Ovary (tissue), 3 donors: ENCODE measurements at regions not wholly inside any gene's neighbourhood (a gene's known extent, or its start where the extent isn't known, plus 50 kb on each side); places are given as distances from the start of the nearest gene placed in this dataset.

Experiments used
- EP300 ChIP-seq: sonication (generic); formaldehyde crosslinking; IDR thresholded peaks from one replicate; pipeline ENCODE4 v1.6.1; 2017; ENCODE audit warnings: antibody characterized with exemption
- POLR2A ChIP-seq: fragments of 450-650 bp; IDR thresholded peaks from one replicate; pipeline ENCODE4 v1.6.1; 2017; ENCODE audit warnings: antibody characterized with exemption, mild to moderate bottlenecking, moderate library complexity
- TF ChIP-seq, protein P1 (sequence below), 3 donors: fragments of 450-650 bp in 2 of 3; fragments of 200-600 bp in 1 of 3; IDR thresholded peaks; one replicate each; pipeline versions ENCODE4 v1.5.1 to v1.8.0; 2016 to 2022; ENCODE audit warnings: antibody characterized with exemption in 3 of 3, mild to moderate bottlenecking in 1 of 3
- donor health status: DM: no; HTN: no; CAD: no.

DNA sequence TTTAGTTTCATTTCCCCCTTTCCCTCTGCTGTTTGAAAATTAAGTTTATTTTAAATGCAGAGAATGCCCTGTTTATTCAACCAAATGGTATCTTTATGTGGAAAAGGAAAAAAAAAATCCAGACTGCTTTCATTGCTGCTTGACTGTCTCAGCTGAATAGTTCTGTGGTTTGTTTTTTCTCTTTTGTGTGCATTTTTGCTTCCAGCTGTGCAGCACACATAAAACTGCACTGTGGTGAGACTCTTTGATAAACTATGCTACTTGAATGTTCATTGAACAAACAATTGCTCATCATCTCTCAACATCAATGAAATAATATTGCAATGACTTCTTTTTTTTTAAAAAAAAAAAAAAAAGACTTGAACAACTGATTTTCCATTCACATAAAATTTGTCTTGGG is 78.6 kb upstream of the GLI3 start:
- TF ChIP-seq, protein P1, sequence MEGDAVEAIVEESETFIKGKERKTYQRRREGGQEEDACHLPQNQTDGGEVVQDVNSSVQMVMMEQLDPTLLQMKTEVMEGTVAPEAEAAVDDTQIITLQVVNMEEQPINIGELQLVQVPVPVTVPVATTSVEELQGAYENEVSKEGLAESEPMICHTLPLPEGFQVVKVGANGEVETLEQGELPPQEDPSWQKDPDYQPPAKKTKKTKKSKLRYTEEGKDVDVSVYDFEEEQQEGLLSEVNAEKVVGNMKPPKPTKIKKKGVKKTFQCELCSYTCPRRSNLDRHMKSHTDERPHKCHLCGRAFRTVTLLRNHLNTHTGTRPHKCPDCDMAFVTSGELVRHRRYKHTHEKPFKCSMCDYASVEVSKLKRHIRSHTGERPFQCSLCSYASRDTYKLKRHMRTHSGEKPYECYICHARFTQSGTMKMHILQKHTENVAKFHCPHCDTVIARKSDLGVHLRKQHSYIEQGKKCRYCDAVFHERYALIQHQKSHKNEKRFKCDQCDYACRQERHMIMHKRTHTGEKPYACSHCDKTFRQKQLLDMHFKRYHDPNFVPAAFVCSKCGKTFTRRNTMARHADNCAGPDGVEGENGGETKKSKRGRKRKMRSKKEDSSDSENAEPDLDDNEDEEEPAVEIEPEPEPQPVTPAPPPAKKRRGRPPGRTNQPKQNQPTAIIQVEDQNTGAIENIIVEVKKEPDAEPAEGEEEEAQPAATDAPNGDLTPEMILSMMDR (IDR thresholded peaks at IDR 0.05) = no peak
- TF ChIP-seq POLR2A (no peak), EP300 (no peak)
